ENCODE measurements at regions not wholly inside any gene's neighbourhood (a gene's known extent, or its start where the extent isn't known, plus 50 kb on each side); places are given as distances from the start of the nearest gene placed in this dataset.

DNA sequence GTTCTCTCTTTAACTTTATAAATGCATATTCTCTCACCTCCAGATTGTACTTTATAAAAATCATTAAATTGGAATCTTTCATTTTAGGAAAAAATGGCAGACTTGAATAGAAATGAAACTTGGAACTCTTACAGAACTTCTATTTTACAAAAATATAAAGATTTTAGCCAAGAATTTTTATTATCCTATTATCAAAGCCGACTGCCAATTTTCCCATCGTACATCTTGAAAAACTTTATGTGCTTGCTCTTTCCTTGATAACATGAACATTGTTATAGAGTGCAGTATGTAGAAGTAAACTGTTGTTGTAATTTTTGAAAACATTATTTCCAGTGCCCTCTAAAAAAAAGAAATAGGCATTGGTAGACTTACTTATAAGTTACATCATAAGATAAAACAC is 475.7 kb upstream of the REG3G start:
- Histone ChIP-seq H3K4me2 (ENCODE audit: low read depth, low read length, poor library complexity, severe bottlenecking) (no peak overlapping the region), H3F3A (ENCODE audit: low read depth) (no peaks in the 10 kb centered on the region), H3K9me2 (replicated peaks; ENCODE audit: low read depth, low read length) (no peaks in the 10 kb centered on the region), H2AFZ (ENCODE audit: low read length) (no peak overlapping the region), H3K27me3 (ENCODE audit: insufficient read depth, low read length, poor library complexity, severe bottlenecking) (no peaks in the 10 kb centered on the region), H3K9me3 (ENCODE audit: insufficient read depth, low read depth, low read length) (no peaks in the 10 kb centered on the region), H3K79me2 (ENCODE audit: insufficient read depth, low read length) (no peaks in the 10 kb centered on the region), H4K20me1 (ENCODE audit: insufficient read depth, low read length, poor library complexity, severe bottlenecking) (no peaks in the 10 kb centered on the region), H3K36me3 (ENCODE audit: insufficient read depth, low read length) (no peaks in the 10 kb centered on the region), H3K4me3 (ENCODE audit: low read length, poor library complexity, severe bottlenecking) (no peak overlapping the region), H3K4me1 (ENCODE audit: insufficient read depth, low read length, poor library complexity, severe bottlenecking) (no peaks in the 10 kb centered on the region), H3K9ac (ENCODE audit: low read depth, low read length, poor library complexity, severe bottlenecking) (no peak overlapping the region)
- TF ChIP-seq EZH2phosphoT487 (IDR thresholded peaks at IDR 0.05; ENCODE audit: borderline replicate concordance) (no peak), CTCF (conservative IDR thresholded peaks at IDR 0.05; ENCODE audit: low read length) (no peak)

DNA sequence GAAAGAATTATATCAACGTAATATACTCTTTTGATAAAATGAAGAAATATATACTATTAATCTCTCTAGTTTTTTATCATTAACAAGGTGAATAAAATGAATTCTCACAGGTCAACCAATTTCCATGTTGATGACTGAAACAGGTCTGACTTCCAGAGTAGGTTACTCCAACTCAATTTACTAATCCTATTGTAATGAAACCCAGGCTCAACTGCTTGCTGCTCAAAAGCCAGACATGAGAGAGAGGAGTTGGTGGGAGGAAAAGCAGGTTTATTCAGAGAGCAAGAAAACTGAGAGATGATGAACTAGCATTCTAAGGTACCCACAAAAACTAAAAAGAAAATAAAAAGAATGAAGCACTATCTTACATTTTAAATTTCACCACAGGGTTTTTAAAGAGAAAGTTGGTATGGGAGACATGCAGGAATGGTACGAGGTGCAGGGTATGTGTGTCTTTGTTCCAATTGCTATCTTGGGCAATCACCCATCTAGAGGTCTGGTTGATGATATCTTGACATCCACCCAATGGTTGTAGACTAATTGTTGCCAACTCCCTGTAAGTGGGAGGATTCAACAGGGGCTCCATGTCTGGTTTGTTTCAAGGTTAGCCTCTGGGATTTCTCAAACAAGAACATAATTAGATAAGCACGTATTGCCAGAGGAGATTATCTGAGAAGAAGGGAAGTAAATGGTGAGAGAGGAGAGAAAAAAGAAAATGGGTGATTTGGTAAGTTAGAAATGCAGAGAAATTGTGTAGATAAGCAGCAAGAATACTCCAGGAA is 471.4 kb upstream of the REG3G start:
- Histone ChIP-seq H3K9me2 (replicated peaks; ENCODE audit: low read depth, low read length) (no peaks in the 10 kb centered on the region), H4K20me1 (ENCODE audit: insufficient read depth, low read length, poor library complexity, severe bottlenecking) (no peaks in the 10 kb centered on the region), H3K4me2 (ENCODE audit: low read depth, low read length, poor library complexity, severe bottlenecking) (no peak overlapping the region), H3K79me2 (ENCODE audit: insufficient read depth, low read length) (no peaks in the 10 kb centered on the region), H3K27me3 (ENCODE audit: insufficient read depth, low read length, poor library complexity, severe bottlenecking) (no peaks in the 10 kb centered on the region), H3K4me3 (ENCODE audit: low read length, poor library complexity, severe bottlenecking) (no peak overlapping the region), H2AFZ (ENCODE audit: low read length) (no peak overlapping the region), H3K4me1 (ENCODE audit: insufficient read depth, low read length, poor library complexity, severe bottlenecking) (no peaks in the 10 kb centered on the region), H3F3A (ENCODE audit: low read depth) (no peaks in the 10 kb centered on the region), H3K36me3 (ENCODE audit: insufficient read depth, low read length) (no peaks in the 10 kb centered on the region), H3K9ac (ENCODE audit: low read depth, low read length, poor library complexity, severe bottlenecking) (no peak overlapping the region), H3K9me3 (ENCODE audit: insufficient read depth, low read depth, low read length) (no peaks in the 10 kb centered on the region)
- TF ChIP-seq EZH2phosphoT487 (IDR thresholded peaks at IDR 0.05; ENCODE audit: borderline replicate concordance): no peak
- TF ChIP-seq CTCF (conservative IDR thresholded peaks at IDR 0.05; ENCODE audit: low read length): no peak

DNA sequence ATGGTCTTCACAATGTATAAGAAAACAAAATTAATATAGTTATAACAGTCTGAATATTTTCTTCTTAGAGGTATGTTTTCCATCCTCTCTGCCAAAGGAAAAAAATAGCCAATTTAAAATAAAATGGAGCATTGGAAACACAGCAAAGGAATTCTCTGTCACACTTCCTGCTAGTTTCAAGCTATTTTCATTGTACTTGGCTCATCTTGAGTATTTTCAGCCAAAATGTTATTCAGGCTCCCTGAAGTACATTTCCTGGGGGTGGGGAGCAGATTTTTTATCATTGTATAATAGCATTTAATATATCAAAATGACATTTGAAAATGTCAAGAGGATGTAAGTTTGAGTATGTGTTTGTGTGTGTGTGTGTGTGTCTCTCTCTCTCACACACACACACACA is 463.6 kb upstream of the REG3G start:
- Histone ChIP-seq H3K9me2 (replicated peaks; ENCODE audit: low read depth, low read length) (no peaks in the 10 kb centered on the region), H3K9ac (ENCODE audit: low read depth, low read length, poor library complexity, severe bottlenecking) (no peak overlapping the region), H2AFZ (ENCODE audit: low read length) (no peak overlapping the region), H3K4me1 (ENCODE audit: insufficient read depth, low read length, poor library complexity, severe bottlenecking) (no peaks in the 10 kb centered on the region), H3K4me3 (ENCODE audit: low read length, poor library complexity, severe bottlenecking) (no peak overlapping the region), H3K4me2 (ENCODE audit: low read depth, low read length, poor library complexity, severe bottlenecking) (no peak overlapping the region), H3K79me2 (ENCODE audit: insufficient read depth, low read length) (no peaks in the 10 kb centered on the region), H3K36me3 (ENCODE audit: insufficient read depth, low read length) (no peaks in the 10 kb centered on the region), H3F3A (ENCODE audit: low read depth) (no peaks in the 10 kb centered on the region), H3K9me3 (ENCODE audit: insufficient read depth, low read depth, low read length) (no peaks in the 10 kb centered on the region), H4K20me1 (ENCODE audit: insufficient read depth, low read length, poor library complexity, severe bottlenecking) (no peaks in the 10 kb centered on the region), H3K27me3 (ENCODE audit: insufficient read depth, low read length, poor library complexity, severe bottlenecking) (no peaks in the 10 kb centered on the region)
- TF ChIP-seq EZH2phosphoT487 (IDR thresholded peaks at IDR 0.05; ENCODE audit: borderline replicate concordance) (no peak), CTCF (conservative IDR thresholded peaks at IDR 0.05; ENCODE audit: low read length) (no peak)

All from Loucy (cell line).